GM12874 (cell line): ENCODE measurements at regions not wholly inside any gene's neighbourhood (a gene's known extent, or its start where the extent isn't known, plus 50 kb on each side); places are given as distances from the start of the nearest gene placed in this dataset.

ENCODE experiments used
- TF ChIP-seq, protein P1 (sequence below): IDR thresholded peaks from 2 replicates; pipeline ENCODE4 v1.5.1; 2011; ENCODE audit warnings: low read depth, mild to moderate bottlenecking, control low read depth, low read length, moderate library complexity; ENCODE audit not compliant: insufficient read depth

DNA sequence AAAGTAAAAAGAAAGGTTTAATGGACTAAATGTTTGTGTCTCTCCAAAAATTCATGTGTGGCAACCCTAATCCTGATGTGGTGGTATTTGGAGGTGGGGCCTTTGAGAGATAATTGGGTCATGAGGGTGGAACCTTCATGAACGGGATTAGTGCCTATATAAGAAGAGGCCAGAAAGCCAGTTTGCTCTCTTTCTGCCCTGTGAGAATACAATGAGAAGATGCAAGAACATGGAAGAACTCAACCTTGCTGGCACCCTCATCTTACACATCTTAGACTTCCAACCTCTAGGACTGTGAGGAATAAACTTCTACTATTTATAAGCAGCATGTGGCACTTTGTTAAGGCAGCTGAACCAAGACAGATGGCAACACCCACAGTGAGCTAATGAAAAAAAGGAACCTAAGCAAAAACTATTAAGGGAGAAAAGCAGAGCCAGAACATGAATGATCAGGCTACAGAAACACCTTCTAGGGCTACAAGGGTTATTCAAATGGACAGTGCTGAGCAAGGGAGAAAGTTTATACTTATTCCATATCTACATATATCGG, 159.5 kb downstream of the PLK2 start:
- TF ChIP-seq, protein P1, sequence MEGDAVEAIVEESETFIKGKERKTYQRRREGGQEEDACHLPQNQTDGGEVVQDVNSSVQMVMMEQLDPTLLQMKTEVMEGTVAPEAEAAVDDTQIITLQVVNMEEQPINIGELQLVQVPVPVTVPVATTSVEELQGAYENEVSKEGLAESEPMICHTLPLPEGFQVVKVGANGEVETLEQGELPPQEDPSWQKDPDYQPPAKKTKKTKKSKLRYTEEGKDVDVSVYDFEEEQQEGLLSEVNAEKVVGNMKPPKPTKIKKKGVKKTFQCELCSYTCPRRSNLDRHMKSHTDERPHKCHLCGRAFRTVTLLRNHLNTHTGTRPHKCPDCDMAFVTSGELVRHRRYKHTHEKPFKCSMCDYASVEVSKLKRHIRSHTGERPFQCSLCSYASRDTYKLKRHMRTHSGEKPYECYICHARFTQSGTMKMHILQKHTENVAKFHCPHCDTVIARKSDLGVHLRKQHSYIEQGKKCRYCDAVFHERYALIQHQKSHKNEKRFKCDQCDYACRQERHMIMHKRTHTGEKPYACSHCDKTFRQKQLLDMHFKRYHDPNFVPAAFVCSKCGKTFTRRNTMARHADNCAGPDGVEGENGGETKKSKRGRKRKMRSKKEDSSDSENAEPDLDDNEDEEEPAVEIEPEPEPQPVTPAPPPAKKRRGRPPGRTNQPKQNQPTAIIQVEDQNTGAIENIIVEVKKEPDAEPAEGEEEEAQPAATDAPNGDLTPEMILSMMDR, result no peak

DNA sequence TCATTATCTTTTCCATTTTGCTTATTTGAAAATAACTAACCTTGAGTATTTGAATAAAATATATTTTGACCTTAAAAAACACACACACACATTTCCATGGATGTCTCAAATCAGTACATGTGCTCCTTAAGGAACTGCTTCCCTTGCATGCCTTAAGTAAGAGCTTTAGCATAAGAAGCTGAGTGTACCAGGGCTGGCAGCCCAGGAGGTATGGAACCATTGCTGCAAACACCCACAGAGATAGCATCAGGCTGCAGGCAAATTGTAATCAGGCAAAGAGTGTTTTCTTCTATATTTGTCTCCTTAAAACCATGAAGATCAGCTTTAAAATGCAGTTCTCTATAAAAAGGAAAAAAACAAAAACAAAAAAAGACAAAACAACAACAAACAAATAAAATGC, 160.6 kb downstream of the PLK2 start:
- TF ChIP-seq, protein P1, result no peak

DNA sequence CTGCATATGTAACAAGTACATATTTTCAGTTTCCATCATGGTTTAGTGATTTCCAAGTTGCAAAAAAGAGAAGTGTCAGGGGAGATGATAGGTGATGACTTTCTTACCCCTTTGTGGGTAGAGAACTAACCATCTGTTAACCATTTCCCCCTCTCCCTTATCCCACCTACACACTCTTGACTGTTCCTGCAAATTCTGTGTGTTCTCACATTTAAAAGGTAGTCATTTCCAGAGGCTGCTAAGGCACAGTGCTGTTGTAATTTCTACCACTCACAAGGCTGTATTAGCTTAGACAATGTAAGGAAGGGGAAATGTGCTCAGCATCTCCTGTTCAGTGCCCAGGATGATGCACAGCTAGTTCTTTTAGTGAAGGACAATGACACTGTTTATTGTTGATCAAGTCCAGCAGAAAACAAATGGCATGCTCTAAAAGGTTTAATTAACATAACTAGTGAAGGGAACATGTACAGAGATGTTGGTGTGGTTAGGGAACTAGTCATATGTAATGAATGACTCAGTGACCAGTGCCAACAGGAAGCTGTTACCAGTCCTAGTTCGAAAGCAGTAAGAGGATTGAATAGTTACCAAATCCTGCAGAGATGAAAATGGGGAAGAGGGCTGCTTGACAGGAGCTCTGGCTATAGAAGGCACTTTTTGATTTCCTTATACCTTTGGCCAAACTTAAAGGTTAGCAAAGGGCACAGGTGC, 165.1 kb downstream of the PLK2 start:
- TF ChIP-seq, protein P1, result no peak

DNA sequence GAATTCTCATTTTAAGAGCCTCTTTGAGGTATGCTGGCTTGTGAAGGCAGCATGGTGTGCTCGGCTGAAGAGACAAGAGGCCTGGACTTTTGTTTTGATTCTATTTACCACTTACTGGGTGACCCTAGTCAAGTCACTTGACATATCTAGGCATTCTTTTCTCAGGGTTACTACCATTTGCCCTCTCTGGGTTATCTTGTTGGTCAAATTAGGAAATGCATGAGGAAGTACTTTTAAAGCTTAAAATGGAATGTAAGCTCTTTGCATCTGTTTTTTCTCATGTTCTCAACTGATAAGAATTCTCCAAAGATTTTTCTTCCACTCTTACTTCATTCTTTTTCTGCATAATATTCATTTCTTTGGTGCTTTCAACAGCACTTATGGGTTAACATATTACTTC, 173.1 kb downstream of the PLK2 start:
- TF ChIP-seq, protein P1, result no peak

DNA sequence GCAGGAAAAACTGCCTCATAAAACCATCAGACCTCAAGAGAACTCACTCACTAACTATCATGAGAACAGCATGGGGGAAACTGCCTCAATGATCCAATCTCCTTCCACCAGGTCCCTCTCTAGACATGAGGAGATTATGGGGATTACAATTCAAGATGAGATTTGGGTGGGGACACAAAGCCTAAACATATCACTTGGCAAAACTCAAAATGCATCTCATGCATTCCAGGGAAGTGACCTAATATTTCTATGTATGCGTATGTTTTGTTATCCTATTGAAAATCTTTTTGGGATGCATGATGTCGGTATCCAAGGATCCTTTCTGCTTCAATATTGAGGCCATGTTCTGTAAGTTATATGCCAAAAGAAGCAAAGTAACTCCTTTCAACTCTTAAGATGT, 174.0 kb downstream of the PLK2 start:
- TF ChIP-seq, protein P1, result no peak

DNA sequence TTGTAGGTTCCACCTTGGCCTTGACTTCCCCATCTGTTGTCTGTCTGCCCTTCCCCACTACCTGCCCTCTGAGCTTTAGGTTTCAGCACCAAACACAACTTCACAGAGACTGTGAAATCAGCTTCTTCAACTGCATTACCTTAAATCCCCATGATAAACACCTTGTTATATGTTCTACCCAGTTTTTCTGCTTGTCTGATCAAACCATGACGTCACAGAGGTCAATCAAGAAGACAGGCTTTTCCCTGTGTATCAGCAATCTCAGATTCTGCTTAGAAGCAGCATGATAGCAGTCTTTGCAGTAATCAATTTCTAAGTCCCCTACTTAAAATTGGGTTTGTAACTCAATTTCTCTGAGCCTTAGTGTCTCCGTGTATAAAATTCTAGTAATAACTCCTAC, 175.0 kb downstream of the PLK2 start:
- TF ChIP-seq, protein P1, result no peak

DNA sequence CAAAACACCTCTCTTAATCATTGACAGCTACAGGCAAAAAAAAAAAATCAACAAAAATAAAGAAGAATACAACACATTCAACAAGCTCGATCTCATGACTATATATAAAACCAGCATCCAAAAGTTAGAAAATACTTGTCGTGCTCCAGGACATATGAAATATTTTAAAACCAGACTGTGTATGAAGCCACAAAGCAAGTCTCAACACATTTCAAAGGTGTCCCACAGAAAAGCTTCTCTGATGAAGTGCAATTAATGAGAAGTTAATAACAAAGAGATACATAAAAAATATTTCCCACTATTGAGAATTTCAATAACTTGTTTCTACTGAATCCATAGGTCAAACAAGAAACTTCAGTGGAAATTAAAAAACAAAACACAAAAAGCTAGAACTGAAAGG, 178.7 kb downstream of the PLK2 start:
- TF ChIP-seq, protein P1, result no peak
